Natural killer cell (primary cell): ENCODE measurements at regions not wholly inside any gene's neighbourhood (a gene's known extent, or its start where the extent isn't known, plus 50 kb on each side); places are given as distances from the start of the nearest gene placed in this dataset.

Experiments
- ATAC-seq, 3 donors: fragments of 150-1000 bp in 2 of 3; fragments of 200-7000 bp in 1 of 3; cut with Tn5 transposase; 1 replicate in 1 of 3; 2 replicates in 2 of 3; pipeline ENCODE4 v1.10.0; 2021; ENCODE audit warnings: mild to moderate bottlenecking in 2 of 3, moderate library complexity in 2 of 3
- DNase-seq, 2 donors: peaks; one replicate each; pipeline versions ENCODE4 v3.0.0 to v3.0.0-alpha.2; 2013 to 2021; ENCODE audit warnings: mixed read lengths in 1 of 2
- H3K27ac ChIP-seq: one replicate; pipeline ENCODE4 v1.5.1; 2013; ENCODE audit warnings: mild to moderate bottlenecking, low read length
- H3K27me3 ChIP-seq: one replicate; pipeline ENCODE4 v1.6.1; 2013; ENCODE audit warnings: low read length; ENCODE audit not compliant: control insufficient read depth, insufficient read depth
- H3K36me3 ChIP-seq: one replicate; pipeline ENCODE4 v1.6.1; 2013; ENCODE audit warnings: low read length; ENCODE audit not compliant: control insufficient read depth, insufficient read depth
- H3K4me1 ChIP-seq: one replicate; pipeline ENCODE4 v1.6.1; 2013; ENCODE audit warnings: low read length; ENCODE audit not compliant: control insufficient read depth, insufficient read depth
- H3K4me3 ChIP-seq: one replicate; pipeline ENCODE4 v1.5.1; 2013; ENCODE audit warnings: low read length
- H3K9me3 ChIP-seq: one replicate; pipeline ENCODE4 v1.6.1; 2013; ENCODE audit warnings: low read length; ENCODE audit not compliant: control insufficient read depth, insufficient read depth
- H3K27ac Mint-ChIP-seq, 2 donors: one replicate each; pipeline ENCODE4 v1.8.0; 2022; ENCODE audit warnings: mild to moderate bottlenecking in 2 of 2, mixed read lengths in 2 of 2, moderate library complexity in 1 of 2
- H3K27me3 Mint-ChIP-seq, 2 donors: one replicate each; pipeline ENCODE4 v1.8.0; 2022; ENCODE audit warnings: low read depth in 2 of 2, mixed read lengths in 2 of 2
- H3K36me3 Mint-ChIP-seq: one replicate; pipeline ENCODE4 v1.8.0; 2022; ENCODE audit warnings: mixed read lengths
- H3K4me1 Mint-ChIP-seq, 2 donors: one replicate each; pipeline ENCODE4 v1.8.0; 2022; ENCODE audit warnings: mixed read lengths in 2 of 2
- H3K4me3 Mint-ChIP-seq: one replicate; pipeline ENCODE4 v1.8.0; 2022; ENCODE audit warnings: mild to moderate bottlenecking, moderate library complexity, mixed read lengths
- H3K9me3 Mint-ChIP-seq, 2 donors: one replicate each; pipeline ENCODE4 v1.8.0; 2022; ENCODE audit warnings: mixed read lengths in 2 of 2
- WGBS: methylation state at CpG from one replicate; pipeline ENCODE4 v1.1.7; 2013; ENCODE audit warnings: missing lambda C conversion rate; ENCODE audit not compliant: insufficient coverage; 5-methylcytosine and 5-hydroxymethylcytosine counted together
- intact Hi-C: fragments of 100-400 bp; cut with micrococcal nuclease; formaldehyde crosslinking; loops from one replicate; pipeline ENCODE4 v1.14.2; 2022
- TF ChIP-seq, protein P1 (sequence below): fragments of 200-600 bp; IDR thresholded peaks from one replicate; pipeline ENCODE4 v1.8.0; 2022; ENCODE audit warnings: antibody characterized with exemption

DNA sequence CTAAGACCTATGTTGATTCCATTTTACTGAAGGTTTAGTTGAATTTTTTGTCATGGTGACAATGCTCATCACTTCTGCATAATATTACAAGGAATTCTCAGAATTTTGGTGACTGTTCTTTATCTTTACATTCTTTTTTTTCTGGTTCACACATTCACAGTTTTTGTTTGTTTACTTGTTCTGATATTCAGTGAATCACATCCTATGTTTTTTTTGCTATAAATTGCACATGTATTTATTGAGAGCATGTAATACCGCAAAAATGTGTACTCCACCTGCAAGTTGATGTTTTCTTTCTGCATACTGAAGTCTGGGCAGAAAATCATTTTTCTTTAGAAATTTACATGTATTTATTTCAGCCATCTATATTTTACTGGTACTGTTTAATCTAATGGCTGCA, 261.9 kb upstream of the CDH10 start:
- 100% methylated on average over 1 of the region's 1 CpG for WGBS
- Histone ChIP-seq H3K27me3 (no peaks in the 10 kb centered on the region), H3K36me3 (no peaks in the 10 kb centered on the region), H3K4me1 (no peaks in the 10 kb centered on the region), H3K27ac (no peak overlapping the region), H3K4me3 (no peak overlapping the region), H3K9me3 (peaks cover 6% of the 10 kb centered on the region)
- H3K27ac Mint-ChIP-seq, result no peak overlapping the region
- TF ChIP-seq, protein P1, sequence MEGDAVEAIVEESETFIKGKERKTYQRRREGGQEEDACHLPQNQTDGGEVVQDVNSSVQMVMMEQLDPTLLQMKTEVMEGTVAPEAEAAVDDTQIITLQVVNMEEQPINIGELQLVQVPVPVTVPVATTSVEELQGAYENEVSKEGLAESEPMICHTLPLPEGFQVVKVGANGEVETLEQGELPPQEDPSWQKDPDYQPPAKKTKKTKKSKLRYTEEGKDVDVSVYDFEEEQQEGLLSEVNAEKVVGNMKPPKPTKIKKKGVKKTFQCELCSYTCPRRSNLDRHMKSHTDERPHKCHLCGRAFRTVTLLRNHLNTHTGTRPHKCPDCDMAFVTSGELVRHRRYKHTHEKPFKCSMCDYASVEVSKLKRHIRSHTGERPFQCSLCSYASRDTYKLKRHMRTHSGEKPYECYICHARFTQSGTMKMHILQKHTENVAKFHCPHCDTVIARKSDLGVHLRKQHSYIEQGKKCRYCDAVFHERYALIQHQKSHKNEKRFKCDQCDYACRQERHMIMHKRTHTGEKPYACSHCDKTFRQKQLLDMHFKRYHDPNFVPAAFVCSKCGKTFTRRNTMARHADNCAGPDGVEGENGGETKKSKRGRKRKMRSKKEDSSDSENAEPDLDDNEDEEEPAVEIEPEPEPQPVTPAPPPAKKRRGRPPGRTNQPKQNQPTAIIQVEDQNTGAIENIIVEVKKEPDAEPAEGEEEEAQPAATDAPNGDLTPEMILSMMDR, result no peak
- H3K9me3 Mint-ChIP-seq, result peaks cover 5 to 10% of the 10 kb centered on the region in 2 donors
- ATAC-seq, result no peak
- DNase-seq, result no peak
- intact Hi-C loops, result no loop called here
- no peaks in the 10 kb centered on the region for H3K4me1 Mint-ChIP-seq
- no peak overlapping the region for H3K4me3 Mint-ChIP-seq
- H3K36me3 Mint-ChIP-seq, result no peaks in the 10 kb centered on the region
- H3K27me3 Mint-ChIP-seq, result no peaks in the 10 kb centered on the region

DNA sequence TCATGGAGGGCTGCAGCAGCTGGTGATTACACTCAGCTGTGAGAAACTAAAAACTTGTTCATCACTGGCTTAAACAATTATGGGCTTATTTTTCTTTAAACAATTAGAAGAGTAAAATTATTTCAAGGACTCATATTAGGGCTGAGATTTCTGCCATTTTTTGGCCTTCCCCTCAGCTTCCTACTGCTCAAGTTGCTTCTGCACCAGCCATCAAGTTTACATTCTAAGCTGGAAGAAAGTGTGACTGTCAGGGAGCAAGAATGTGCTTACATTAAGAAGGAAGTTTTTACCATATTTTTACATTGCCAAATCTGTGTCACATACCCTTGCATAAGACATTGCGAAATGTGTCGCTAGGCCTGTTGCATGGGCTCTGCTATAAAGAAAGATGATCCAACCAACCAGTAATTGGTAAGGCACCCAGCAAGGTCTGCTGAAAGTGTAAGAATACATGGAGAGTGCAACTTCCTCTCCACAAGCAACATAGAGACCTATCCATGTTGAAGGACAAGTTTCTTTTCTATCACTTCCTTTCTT, 260.3 kb upstream of the CDH10 start:
- no peak overlapping the region for H3K4me3 ChIP-seq
- H3K27me3 Mint-ChIP-seq, result no peaks in the 10 kb centered on the region
- TF ChIP-seq, protein P1, result no peak
- intact Hi-C loops, result no loop called here
- peaks cover 6% of the 10 kb centered on the region for H3K9me3 ChIP-seq
- no peaks in the 10 kb centered on the region for H3K4me1 Mint-ChIP-seq
- ATAC-seq (no peak), DNase-seq (no peak)
- no peak overlapping the region for H3K27ac Mint-ChIP-seq
- no peak overlapping the region for H3K27ac ChIP-seq
- no peak overlapping the region for H3K4me3 Mint-ChIP-seq
- no peaks in the 10 kb centered on the region for H3K36me3 Mint-ChIP-seq
- H3K4me1 ChIP-seq, result no peaks in the 10 kb centered on the region
- no peaks in the 10 kb centered on the region for H3K36me3 ChIP-seq
- no peaks in the 10 kb centered on the region for H3K27me3 ChIP-seq
- peaks cover 7 to 10% of the 10 kb centered on the region in 2 donors for H3K9me3 Mint-ChIP-seq
- 92% methylated on average over 2 of the region's 2 CpGs for WGBS

DNA sequence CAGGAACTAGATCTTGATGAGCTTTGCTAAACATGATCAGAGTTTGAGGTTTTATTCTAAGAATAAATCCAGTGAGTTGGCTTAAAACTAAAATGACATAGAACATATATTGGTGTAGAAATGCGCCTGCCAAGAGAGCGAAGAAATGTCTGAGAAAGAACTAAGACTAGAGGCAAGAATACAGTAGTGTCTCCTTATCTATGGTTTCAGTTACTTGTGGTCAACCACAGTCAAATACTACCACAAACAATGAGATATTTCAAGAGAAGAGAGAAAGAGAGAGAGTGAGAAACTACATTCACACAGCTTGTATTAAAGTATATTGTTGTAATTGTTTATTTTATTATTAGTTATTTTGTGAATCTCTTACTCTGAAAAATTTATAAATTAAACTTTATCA, 254.4 kb upstream of the CDH10 start:
- Mint-ChIP-seq H3K27me3 (no peaks in the 10 kb centered on the region), H3K27ac (no peak overlapping the region), H3K9me3 (peaks cover 16% of the 10 kb centered on the region in 2 donors), H3K4me3 (no peak overlapping the region), H3K36me3 (peaks cover 6% of the 10 kb centered on the region), H3K4me1 (no peaks in the 10 kb centered on the region)
- Histone ChIP-seq H3K4me3 (no peak overlapping the region), H3K27ac (no peak overlapping the region), H3K27me3 (no peaks in the 10 kb centered on the region), H3K4me1 (no peaks in the 10 kb centered on the region), H3K9me3 (peaks cover 3% of the 10 kb centered on the region), H3K36me3 (no peaks in the 10 kb centered on the region)
- WGBS, result 21% methylated on average over 2 of the region's 2 CpGs
- intact Hi-C loops, result no loop called here
- ATAC-seq (no peak), DNase-seq (no peak)
- TF ChIP-seq, protein P1, result no peak

DNA sequence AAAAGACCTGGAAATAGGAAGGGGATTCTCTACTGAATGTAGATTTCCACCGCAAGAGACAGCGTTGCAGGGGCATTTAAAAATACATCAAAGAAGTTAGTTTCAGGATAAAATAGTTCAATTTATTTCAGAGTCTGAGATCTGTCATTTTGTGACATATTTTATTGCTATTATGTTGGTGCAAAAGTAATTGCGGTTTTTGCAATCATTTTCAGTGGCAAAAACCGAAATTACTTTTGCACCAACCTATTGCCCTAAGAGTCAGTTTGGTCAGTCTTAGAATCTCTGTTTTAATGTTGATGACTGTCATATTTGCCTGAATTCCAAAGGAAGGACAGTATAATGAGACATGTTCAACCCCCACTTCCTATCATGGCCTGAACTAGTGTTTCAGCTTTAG, 219.5 kb upstream of the CDH10 start:
- Mint-ChIP-seq H3K36me3 (peaks cover 7% of the 10 kb centered on the region), H3K4me3 (no peak overlapping the region), H3K27ac (no peak overlapping the region), H3K9me3 (peaks cover 8 to 16% of the 10 kb centered on the region in 2 donors), H3K4me1 (no peaks in the 10 kb centered on the region), H3K27me3 (no peaks in the 10 kb centered on the region)
- H3K4me1 ChIP-seq, result no peaks in the 10 kb centered on the region
- DNase-seq, result no peak
- ATAC-seq, result no peak
- no peaks in the 10 kb centered on the region for H3K36me3 ChIP-seq
- H3K27me3 ChIP-seq, result no peaks in the 10 kb centered on the region
- 90% methylated on average over 4 of the region's 4 CpGs for WGBS
- TF ChIP-seq, protein P1, result no peak
- no peak overlapping the region for H3K27ac ChIP-seq
- H3K4me3 ChIP-seq, result no peak overlapping the region
- intact Hi-C loops, result no loop called here
- peaks cover 6% of the 10 kb centered on the region for H3K9me3 ChIP-seq
